ENCODE measurements at regions not wholly inside any gene's neighbourhood (a gene's known extent, or its start where the extent isn't known, plus 50 kb on each side); places are given as distances from the start of the nearest gene placed in this dataset.
"Not testable (repeated sequence)": the region's sequence is repeated elsewhere in the genome, so short reads cannot be mapped to it uniquely, and the experiment has no call there.

GRCh38 chrX:42290608-42291007, 367.3 kb upstream of the CASK start:
- DNase-seq (ENCODE audit: low spot score in 2 of 2): no peak
- TF ChIP-seq POLR2AphosphoS5 (IDR thresholded peaks at IDR 0.05) (no peak), CTCF (IDR thresholded peaks at IDR 0.05) (no peak), POLR2A (IDR thresholded peaks at IDR 0.05) (no peak), EP300 (IDR thresholded peaks at IDR 0.05) (no peak)
- H3K4me3 ChIP-seq: no peak overlapping the region
- H3K9me3 ChIP-seq: no peaks in the 10 kb centered on the region
- no peak overlapping the region for H3K27ac ChIP-seq
- no peaks in the 10 kb centered on the region for H3K4me1 ChIP-seq
- no peaks in the 10 kb centered on the region for H3K27me3 ChIP-seq
- no peaks in the 10 kb centered on the region for H3K36me3 ChIP-seq
- WGBS: 50% methylated on average over 1 of the region's 1 CpG

- TF ChIP-seq EP300 (IDR thresholded peaks at IDR 0.05): no peak
- no peak for TF ChIP-seq POLR2A (IDR thresholded peaks at IDR 0.05)
- TF ChIP-seq CTCF (IDR thresholded peaks at IDR 0.05): no peak
- TF ChIP-seq POLR2AphosphoS5 (IDR thresholded peaks at IDR 0.05): no peak
- no peak overlapping the region for H3K27ac ChIP-seq
- no peaks in the 10 kb centered on the region for H3K27me3 ChIP-seq
- no peaks in the 10 kb centered on the region for H3K36me3 ChIP-seq
- 67% methylated on average over 3 of the region's 3 CpGs for WGBS
- DNase-seq (ENCODE audit: low spot score in 2 of 2): no peak
- no peaks in the 10 kb centered on the region for H3K4me1 ChIP-seq
- H3K4me3 ChIP-seq: no peak overlapping the region
- H3K9me3 ChIP-seq: no peaks in the 10 kb centered on the region
These were observed 366.4 kb upstream of the CASK start for GRCh38 chrX:42289492-42290385.

GRCh38 chrX:42285681-42286080, 362.3 kb upstream of the CASK start:
- not testable (repeated sequence) for H3K36me3 ChIP-seq; H3K4me1 ChIP-seq; H3K9me3 ChIP-seq; H3K4me3 ChIP-seq; H3K27me3 ChIP-seq; DNase-seq (ENCODE audit: low spot score in 2 of 2); H3K27ac ChIP-seq
- WGBS: 96% methylated on average over 23 of the region's 28 CpGs

GRCh38 chrX:42276982-42277690, 353.8 kb upstream of the CASK start:
- TF ChIP-seq EP300 (IDR thresholded peaks at IDR 0.05) (no peak), POLR2A (IDR thresholded peaks at IDR 0.05) (no peak), POLR2AphosphoS5 (IDR thresholded peaks at IDR 0.05) (no peak), CTCF (IDR thresholded peaks at IDR 0.05) (no peak)
- Histone ChIP-seq H3K27ac (no peak overlapping the region), H3K4me3 (no peak overlapping the region), H3K27me3 (no peaks in the 10 kb centered on the region), H3K4me1 (no peaks in the 10 kb centered on the region), H3K36me3 (no peaks in the 10 kb centered on the region), H3K9me3 (no peaks in the 10 kb centered on the region)
- DNase-seq (ENCODE audit: low spot score in 2 of 2): no peak
- WGBS: 57% methylated on average over 3 of the region's 3 CpGs

- Histone ChIP-seq H3K4me1 (no peaks in the 10 kb centered on the region), H3K9me3 (no peaks in the 10 kb centered on the region), H3K36me3 (no peaks in the 10 kb centered on the region), H3K27ac (no peak overlapping the region), H3K4me3 (no peak overlapping the region), H3K27me3 (no peaks in the 10 kb centered on the region)
- DNase-seq (ENCODE audit: low spot score in 2 of 2): no peak
- 74% methylated on average over 2 of the region's 2 CpGs for WGBS
- TF ChIP-seq EP300 (IDR thresholded peaks at IDR 0.05): no peak
- TF ChIP-seq POLR2A (IDR thresholded peaks at IDR 0.05): no peak
- no peak for TF ChIP-seq POLR2AphosphoS5 (IDR thresholded peaks at IDR 0.05)
These were observed 350.8 kb upstream of the CASK start for GRCh38 chrX:42274151-42274550.

GRCh38 chrX:42273387-42273786, 350.0 kb upstream of the CASK start:
- DNase-seq (ENCODE audit: low spot score in 2 of 2): no peak
- TF ChIP-seq EP300 (IDR thresholded peaks at IDR 0.05): no peak
- no peak for TF ChIP-seq POLR2AphosphoS5 (IDR thresholded peaks at IDR 0.05)
- TF ChIP-seq POLR2A (IDR thresholded peaks at IDR 0.05): no peak
- no peak for TF ChIP-seq CTCF (IDR thresholded peaks at IDR 0.05)
- Histone ChIP-seq H3K36me3 (no peaks in the 10 kb centered on the region), H3K27ac (no peak overlapping the region), H3K4me1 (no peaks in the 10 kb centered on the region), H3K4me3 (no peak overlapping the region), H3K9me3 (no peaks in the 10 kb centered on the region), H3K27me3 (no peaks in the 10 kb centered on the region)
- WGBS: 59% methylated on average over 4 of the region's 4 CpGs
